ENCODE measurements at regions not wholly inside any gene's neighbourhood (a gene's known extent, or its start where the extent isn't known, plus 50 kb on each side); places are given as distances from the start of the nearest gene placed in this dataset.

DNA sequence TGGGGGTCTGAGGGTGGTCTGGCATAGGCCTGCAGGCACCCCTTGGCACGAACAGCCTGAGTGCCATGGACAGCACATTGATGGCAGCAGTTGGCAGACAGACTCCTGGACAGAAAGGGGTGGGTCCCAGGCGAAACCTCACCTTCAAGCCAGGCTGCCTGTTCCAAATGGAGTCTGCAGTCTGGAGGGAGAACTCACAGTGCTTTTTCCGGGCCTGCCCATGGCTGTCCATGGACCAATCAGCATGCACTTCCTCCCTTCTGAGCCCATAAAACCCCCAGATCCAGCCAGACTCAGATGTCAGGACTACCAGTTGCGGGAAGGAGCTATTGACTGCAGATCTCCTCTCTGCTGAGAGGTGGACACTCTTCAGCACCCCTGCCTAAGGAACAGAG, 694.6 kb upstream of the ACVR2A start:
- TF ChIP-seq CTCF (IDR thresholded peaks at IDR 0.05) (no peak), POLR2A (IDR thresholded peaks at IDR 0.05) (no peak)

Measured in uterus (tissue), 2 donors.